ENCODE measurements at regions not wholly inside any gene's neighbourhood (a gene's known extent, or its start where the extent isn't known, plus 50 kb on each side); places are given as distances from the start of the nearest gene placed in this dataset.

- no peaks in the 10 kb centered on the region for H3K79me2 ChIP-seq (ENCODE audit: insufficient read depth, low read depth)
- no peak overlapping the region for H3K4me2 ChIP-seq
- H2AFZ ChIP-seq (ENCODE audit: low read depth) = no peak overlapping the region
- no peak for TF ChIP-seq CTCF (conservative IDR thresholded peaks at IDR 0.05; ENCODE audit: low read depth, low read length)
- peaks cover 6% of the 10 kb centered on the region for H3K4me1 ChIP-seq (ENCODE audit: low read depth, poor library complexity, severe bottlenecking)
- no peaks in the 10 kb centered on the region for H4K20me1 ChIP-seq (ENCODE audit: insufficient read depth)
- no peak overlapping the region for H3K4me3 ChIP-seq (IDR thresholded peaks at IDR 0.05; ENCODE audit: insufficient read depth, low read depth, low read length)
- no peak overlapping the region for H3K9ac ChIP-seq
- H3K36me3 ChIP-seq (ENCODE audit: insufficient read depth) = no peaks in the 10 kb centered on the region
- H3K27me3 ChIP-seq (ENCODE audit: insufficient read depth, low read depth) = no peaks in the 10 kb centered on the region
- no peak overlapping the region for H3K27ac ChIP-seq
Measured at GRCh38 chr12:4174417-4174816, 99.1 kb upstream of the CCND2 start.

- H3K4me1 ChIP-seq (ENCODE audit: low read depth, poor library complexity, severe bottlenecking) = no peaks in the 10 kb centered on the region
- H3K4me2 ChIP-seq = no peak overlapping the region
- no peak overlapping the region for H2AFZ ChIP-seq (ENCODE audit: low read depth)
- no peaks in the 10 kb centered on the region for H3K36me3 ChIP-seq (ENCODE audit: insufficient read depth)
- no peak overlapping the region for H3K9ac ChIP-seq
- H3K27me3 ChIP-seq (ENCODE audit: insufficient read depth, low read depth) = no peaks in the 10 kb centered on the region
- TF ChIP-seq CTCF (conservative IDR thresholded peaks at IDR 0.05; ENCODE audit: low read depth, low read length) = no peak
- H3K79me2 ChIP-seq (ENCODE audit: insufficient read depth, low read depth) = no peaks in the 10 kb centered on the region
- H4K20me1 ChIP-seq (ENCODE audit: insufficient read depth) = no peaks in the 10 kb centered on the region
- no peak overlapping the region for H3K27ac ChIP-seq
- no peak overlapping the region for H3K4me3 ChIP-seq (IDR thresholded peaks at IDR 0.05; ENCODE audit: insufficient read depth, low read depth, low read length)
Measured at GRCh38 chr12:4172999-4173398, 100.6 kb upstream of the CCND2 start.

- no peaks in the 10 kb centered on the region for H3K79me2 ChIP-seq (ENCODE audit: insufficient read depth, low read depth)
Measured at GRCh38 chr12:4171742-4172141, 101.8 kb upstream of the CCND2 start.

GRCh38 chr12:4169959-4170358, 103.6 kb upstream of the CCND2 start:
- no peak for TF ChIP-seq CTCF (conservative IDR thresholded peaks at IDR 0.05; ENCODE audit: low read depth, low read length)
- H2AFZ ChIP-seq (ENCODE audit: low read depth) = no peak overlapping the region

More at GRCh38 chr12:4171742-4172141, 101.8 kb upstream of the CCND2 start:
- H3K36me3 ChIP-seq (ENCODE audit: insufficient read depth) = no peaks in the 10 kb centered on the region
- H4K20me1 ChIP-seq (ENCODE audit: insufficient read depth) = no peaks in the 10 kb centered on the region
- no peak overlapping the region for H2AFZ ChIP-seq (ENCODE audit: low read depth)
- H3K27ac ChIP-seq = no peak overlapping the region
- no peak overlapping the region for H3K4me2 ChIP-seq
- no peak overlapping the region for H3K4me3 ChIP-seq (IDR thresholded peaks at IDR 0.05; ENCODE audit: insufficient read depth, low read depth, low read length)
- no peaks in the 10 kb centered on the region for H3K4me1 ChIP-seq (ENCODE audit: low read depth, poor library complexity, severe bottlenecking)
- TF ChIP-seq CTCF (conservative IDR thresholded peaks at IDR 0.05; ENCODE audit: low read depth, low read length) = no peak
- no peaks in the 10 kb centered on the region for H3K27me3 ChIP-seq (ENCODE audit: insufficient read depth, low read depth)
- H3K9ac ChIP-seq = no peak overlapping the region

More at GRCh38 chr12:4169959-4170358, 103.6 kb upstream of the CCND2 start:
- Histone ChIP-seq H3K27ac (no peak overlapping the region), H3K9ac (no peak overlapping the region), H3K4me3 (IDR thresholded peaks at IDR 0.05; ENCODE audit: insufficient read depth, low read depth, low read length) (no peak overlapping the region), H3K4me1 (ENCODE audit: low read depth, poor library complexity, severe bottlenecking) (no peaks in the 10 kb centered on the region), H4K20me1 (ENCODE audit: insufficient read depth) (no peaks in the 10 kb centered on the region), H3K79me2 (ENCODE audit: insufficient read depth, low read depth) (no peaks in the 10 kb centered on the region), H3K36me3 (ENCODE audit: insufficient read depth) (no peaks in the 10 kb centered on the region), H3K27me3 (ENCODE audit: insufficient read depth, low read depth) (no peaks in the 10 kb centered on the region), H3K4me2 (no peak overlapping the region)

Measured in KMS-11 (cell line).